Loucy (cell line): ENCODE measurements at regions not wholly inside any gene's neighbourhood (a gene's known extent, or its start where the extent isn't known, plus 50 kb on each side); places are given as distances from the start of the nearest gene placed in this dataset.

Source experiments
- EZH2phosphoT487 ChIP-seq: fragments of 200-600 bp; IDR thresholded peaks from 2 replicates; pipeline ENCODE4 v1.6.1; 2018; ENCODE audit warnings: antibody characterized with exemption, mild to moderate bottlenecking, moderate library complexity, borderline replicate concordance
- TF ChIP-seq, protein P1 (sequence below): fragments of 200-600 bp; sonication (generic); conservative IDR thresholded peaks from 2 replicates; pipeline ENCODE4 v1.5.1; 2014; ENCODE audit warnings: mild to moderate bottlenecking, antibody characterized with exemption, low read length

DNA sequence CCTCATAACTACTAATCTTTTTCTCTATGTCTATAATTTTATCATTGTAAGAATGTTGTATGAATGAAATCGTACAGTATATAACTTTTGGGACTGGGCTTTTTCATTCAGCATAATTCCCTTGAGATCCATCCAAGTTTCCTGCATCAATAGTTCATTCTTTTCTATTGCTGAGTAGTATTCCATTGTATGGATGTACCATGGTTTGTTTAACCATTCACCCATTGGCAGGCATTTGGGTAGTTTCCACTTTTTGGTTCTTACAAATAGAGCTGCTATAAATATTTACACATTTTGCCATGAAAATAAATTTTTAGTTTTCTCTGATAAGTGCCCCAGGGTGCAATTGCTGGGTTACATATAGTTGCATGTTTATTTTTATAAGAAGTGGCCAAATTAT is 659.8 kb downstream of the RAPGEF2 start:
- TF ChIP-seq, protein P1, sequence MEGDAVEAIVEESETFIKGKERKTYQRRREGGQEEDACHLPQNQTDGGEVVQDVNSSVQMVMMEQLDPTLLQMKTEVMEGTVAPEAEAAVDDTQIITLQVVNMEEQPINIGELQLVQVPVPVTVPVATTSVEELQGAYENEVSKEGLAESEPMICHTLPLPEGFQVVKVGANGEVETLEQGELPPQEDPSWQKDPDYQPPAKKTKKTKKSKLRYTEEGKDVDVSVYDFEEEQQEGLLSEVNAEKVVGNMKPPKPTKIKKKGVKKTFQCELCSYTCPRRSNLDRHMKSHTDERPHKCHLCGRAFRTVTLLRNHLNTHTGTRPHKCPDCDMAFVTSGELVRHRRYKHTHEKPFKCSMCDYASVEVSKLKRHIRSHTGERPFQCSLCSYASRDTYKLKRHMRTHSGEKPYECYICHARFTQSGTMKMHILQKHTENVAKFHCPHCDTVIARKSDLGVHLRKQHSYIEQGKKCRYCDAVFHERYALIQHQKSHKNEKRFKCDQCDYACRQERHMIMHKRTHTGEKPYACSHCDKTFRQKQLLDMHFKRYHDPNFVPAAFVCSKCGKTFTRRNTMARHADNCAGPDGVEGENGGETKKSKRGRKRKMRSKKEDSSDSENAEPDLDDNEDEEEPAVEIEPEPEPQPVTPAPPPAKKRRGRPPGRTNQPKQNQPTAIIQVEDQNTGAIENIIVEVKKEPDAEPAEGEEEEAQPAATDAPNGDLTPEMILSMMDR: no peak
- no peak for TF ChIP-seq EZH2phosphoT487
